NCI-H1092 treated with DMSO at 0.1 percent for 48 hours (cell line): ENCODE measurements at regions not wholly inside any gene's neighbourhood (a gene's known extent, or its start where the extent isn't known, plus 50 kb on each side); places are given as distances from the start of the nearest gene placed in this dataset.
"Not testable (repeated sequence)": the region's sequence is repeated elsewhere in the genome, so short reads cannot be mapped to it uniquely, and the experiment has no call there.

Experiments used
- DNase-seq: peaks from one replicate; lab custom pipeline; 2025; lab: John Stamatoyannopoulos, UW

DNA sequence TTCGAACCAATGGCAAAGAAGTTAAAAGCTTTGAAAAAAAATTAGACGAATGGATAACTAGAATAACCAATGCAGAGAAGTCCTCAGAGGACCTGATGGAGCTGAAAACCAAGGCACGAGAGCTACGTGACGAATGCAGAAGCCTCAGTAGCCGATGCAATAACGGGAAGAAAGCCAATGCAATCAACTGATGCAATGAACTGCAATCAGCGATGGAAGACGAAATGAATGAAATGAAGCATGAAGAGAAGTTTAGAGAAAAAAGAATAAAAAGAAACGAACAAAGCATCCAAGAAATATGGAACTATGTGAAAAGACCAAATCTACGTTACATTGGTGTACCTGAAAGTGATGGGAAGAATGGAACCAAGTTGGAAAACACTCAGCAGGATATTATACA is 52.6 kb upstream of the MRPS30 start:
- not testable (repeated sequence) for DNase-seq

DNA sequence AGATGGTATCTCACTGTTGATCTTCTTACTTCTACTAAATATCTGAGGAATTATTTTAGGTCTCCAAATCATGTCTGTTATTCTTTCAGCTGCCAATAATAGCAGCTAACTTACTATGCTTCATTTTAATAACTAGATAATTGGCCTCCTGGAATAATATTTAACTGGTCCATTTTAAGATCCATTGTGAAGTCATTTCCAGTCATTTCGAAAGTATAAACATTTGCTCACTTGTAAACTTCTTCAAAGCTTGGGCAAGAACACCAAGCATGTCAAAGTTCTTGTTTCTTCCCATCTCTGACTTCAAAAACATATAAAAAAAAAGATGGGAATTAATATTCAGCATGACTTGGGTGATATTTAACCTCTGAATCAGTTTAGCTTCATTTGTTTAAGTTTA is 61.4 kb upstream of the MRPS30 start:
- no peak for DNase-seq

DNA sequence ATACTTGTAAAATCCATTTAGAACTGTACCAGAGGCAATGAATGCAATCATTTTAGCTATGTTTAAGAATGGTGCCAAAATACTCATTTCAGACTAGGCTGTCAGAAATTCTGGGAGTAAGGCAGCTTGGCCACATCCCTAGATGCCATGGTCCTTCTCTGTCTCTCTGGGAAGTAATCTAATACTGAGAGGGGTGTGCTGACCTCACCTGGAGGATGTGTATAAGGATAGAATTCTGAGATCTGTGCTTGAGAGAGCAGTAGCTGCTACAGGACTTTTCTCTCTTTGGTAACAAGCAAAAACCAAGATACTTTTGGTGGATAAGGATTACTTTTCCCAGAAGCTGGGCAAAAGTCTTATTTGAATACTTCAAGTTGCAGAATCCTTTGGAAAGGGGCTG is 68.1 kb upstream of the MRPS30 start:
- DNase-seq, result no peak

DNA sequence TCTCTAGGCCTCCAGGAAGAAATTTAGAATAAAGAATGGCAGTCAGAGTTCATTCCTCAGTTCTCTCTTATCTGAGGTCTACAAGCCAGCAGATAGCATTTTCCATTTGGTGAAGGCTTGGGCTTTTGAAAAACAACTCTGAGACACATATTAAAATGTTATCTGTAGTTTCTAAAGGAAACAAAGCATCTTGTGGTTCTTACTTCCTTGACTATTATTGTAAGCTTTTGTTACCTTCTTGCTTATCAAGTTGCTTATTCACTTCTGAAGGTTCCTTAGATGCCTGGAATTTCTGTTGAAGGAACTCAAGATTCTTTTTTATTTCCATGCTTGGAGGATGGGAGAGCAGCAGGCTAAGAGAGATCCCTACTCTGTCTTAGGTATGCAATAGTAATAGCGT is 79.2 kb upstream of the MRPS30 start:
- DNase-seq, result no peak

DNA sequence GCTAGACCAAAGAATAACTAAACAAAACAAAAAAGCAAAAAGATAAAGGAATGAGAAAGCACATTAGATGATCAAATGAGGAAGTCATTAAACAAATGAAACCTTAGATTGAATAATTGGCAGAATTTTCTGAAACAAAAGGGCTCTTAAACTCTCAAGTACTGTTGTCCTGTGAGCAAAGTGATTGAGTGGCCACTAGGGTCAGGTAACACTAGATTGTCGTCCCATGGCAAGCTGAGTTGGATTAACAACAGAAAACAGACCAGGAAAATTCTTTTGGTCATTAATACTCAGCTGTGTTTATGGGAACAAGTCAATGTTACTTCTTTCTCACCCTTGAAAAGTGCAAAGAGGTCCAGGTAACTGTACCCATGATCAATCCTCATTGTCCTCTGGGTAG is 81.6 kb upstream of the MRPS30 start:
- no peak for DNase-seq

DNA sequence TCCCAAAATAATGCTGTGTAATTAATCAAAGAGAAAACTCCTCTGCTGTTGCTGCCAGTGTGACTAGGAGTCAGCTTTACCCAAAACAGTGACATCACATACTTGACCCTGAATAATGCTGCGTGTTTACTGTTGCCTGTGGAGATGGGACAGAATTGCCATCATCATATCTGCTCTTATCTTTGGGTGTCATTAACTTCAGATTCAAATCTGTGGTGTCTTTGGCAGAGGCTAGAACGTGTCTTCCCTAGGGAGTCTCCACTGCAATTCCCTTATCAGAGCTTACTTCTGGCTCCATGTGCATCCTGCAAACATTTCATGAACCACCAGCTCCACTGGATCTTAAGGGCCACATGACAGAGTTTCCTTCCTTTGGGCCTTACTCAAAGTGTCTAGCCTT is 88.9 kb upstream of the MRPS30 start:
- DNase-seq, result no peak

- DNase-seq, result no peak
Observed at GRCh38 chr5:44714871-44715561, 93.7 kb upstream of the MRPS30 start.

DNA sequence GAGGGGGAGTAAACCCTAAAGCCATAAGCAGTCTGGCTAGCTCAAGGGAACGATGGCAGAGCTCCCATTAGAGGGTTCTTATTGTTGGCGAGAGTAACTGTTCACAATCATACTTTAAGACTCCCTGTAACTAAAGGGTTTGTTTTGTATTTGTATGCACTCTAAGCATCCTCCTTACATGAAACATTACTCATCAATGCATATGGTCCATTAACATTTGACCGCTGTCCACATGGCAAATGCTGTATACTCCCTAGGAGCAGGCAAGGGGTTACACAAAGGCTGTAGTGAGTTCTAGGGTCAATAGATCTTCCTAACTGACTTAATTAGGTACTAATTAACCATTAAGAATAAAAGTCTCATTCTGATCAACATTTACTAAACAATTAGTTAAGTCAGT is 95.3 kb upstream of the MRPS30 start:
- DNase-seq, result no peak

DNA sequence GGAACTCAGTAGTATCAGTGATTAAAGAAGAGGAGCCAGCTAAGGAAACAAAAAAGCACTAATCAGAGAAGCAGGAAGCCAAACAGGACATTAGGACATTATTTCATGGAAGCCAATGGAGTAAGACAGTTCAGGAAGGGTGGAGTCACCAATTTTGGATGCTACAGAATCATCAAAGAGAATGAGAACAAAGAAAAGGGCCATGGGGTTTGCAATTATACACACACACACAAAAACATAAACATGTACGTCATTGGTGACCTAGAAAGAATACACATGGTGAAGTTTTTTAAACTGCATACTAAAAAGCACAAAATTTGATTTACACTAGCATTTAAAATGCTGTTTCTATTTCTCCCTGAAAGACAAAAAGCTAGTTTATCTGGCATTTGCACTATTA is 96.8 kb upstream of the MRPS30 start:
- no peak for DNase-seq

DNA sequence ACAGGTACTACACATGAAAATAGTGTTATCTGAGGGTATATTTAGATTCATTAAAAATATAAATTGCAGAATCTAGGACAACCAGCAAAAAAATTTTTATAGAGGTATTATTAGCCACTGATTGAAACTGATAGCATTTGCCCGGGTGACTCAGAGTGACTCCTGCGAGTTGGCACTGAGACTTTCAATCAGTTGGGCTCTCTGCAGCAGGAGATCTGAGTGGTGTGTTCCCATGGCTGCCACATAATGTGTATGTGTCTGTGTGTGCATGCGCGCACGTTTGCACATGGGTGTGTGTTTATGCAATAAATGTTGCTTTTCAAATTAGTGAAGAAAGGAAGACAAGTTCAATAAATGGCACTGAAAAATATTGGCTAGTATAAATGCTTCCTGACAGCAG is 100.1 kb upstream of the MRPS30 start:
- no peak for DNase-seq

DNA sequence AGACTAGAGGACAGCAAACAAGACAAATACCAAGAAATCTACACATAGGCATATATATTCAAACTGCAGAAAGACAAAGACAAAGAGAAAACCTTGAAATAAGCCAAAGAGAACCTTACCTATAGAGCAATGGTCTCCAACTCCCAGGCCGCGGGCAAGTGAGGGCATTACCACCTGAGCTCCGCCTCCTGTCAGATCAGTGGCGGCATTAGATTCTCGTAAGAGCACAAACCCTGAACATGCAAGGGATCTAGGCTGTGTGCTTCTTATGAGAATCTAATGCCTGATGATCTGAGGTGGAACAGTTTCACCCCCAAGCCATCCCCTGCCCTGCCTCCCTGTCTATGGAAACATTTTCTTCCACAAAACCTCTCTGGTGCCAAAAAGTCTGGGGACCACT is 101.0 kb upstream of the MRPS30 start:
- no peak for DNase-seq

GRCh38 chr5:44697025-44697424 is 111.7 kb upstream of the MRPS30 start:
- DNase-seq, result no peak

- no peak for DNase-seq
Observed at GRCh38 chr5:44695259-44695658, 113.5 kb upstream of the MRPS30 start.

DNA sequence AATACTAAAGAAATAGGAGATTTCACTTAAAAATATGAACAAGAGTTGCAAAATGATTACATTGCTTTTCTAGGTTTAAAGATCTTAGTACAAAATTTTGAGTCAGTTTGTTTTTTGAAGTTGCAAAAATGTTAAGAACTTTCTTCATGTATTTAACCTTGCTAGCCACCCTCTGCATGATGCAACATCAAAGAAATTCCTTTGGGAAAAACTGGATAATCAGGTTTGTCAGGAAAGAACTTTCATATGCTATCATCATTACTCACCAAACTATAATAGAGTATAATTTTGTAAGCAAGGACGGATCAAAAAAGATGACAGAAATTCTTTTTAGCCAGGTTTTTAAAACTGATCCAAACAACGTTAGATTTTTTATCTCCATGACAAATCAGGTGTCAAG is 116.9 kb upstream of the MRPS30 start:
- no peak for DNase-seq

- DNase-seq, result no peak
Observed at GRCh38 chr5:44681906-44682305, 126.8 kb upstream of the MRPS30 start.

- DNase-seq, result no peak
Observed at GRCh38 chr5:44679214-44679613, 129.5 kb upstream of the MRPS30 start.

- no peak for DNase-seq
Observed at GRCh38 chr5:44675296-44675695, 133.5 kb upstream of the MRPS30 start.

DNA sequence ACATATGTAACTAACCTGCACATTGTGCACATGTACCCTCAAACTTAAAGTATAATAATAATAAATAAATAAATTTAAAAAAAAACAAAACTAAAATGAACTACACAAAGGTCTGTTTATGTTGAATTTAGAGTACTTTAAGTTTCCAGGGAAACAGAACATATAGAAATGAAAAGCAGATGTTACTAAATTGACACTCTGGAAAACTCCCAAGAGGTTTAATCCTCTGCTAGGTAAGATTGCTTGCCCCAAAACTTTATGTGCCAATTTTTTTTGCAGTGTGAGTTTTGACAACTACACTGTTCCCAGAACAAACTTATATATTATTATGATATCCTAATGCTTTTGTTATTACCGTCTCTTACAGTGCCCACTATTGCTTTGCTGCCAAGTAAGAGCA is 134.3 kb upstream of the MRPS30 start:
- DNase-seq, result no peak

DNA sequence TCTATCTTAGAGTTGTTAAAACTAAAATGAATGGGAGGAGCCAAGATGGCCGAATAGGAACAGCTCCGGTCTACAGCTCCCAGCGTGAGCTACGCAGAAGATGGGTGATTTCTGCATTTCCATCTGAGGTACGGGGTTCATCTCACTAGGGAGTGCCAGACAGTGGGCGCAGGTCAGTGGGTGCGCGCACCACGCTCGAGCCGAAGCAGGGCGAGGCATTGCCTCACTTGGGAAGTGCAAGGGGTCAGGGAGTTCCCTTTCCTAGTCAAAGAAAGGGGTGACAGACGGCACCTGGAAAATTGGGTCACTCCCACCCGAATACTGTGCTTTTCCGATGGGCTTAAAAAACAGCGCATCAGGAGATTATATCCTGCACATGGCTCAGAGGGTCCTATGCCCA is 140.3 kb upstream of the MRPS30 start:
- DNase-seq, result not testable (repeated sequence)

- DNase-seq, result no peak
Observed at GRCh38 chr5:44665101-44665701, 143.5 kb upstream of the MRPS30 start.

- DNase-seq, result no peak
Observed at GRCh38 chr5:44664711-44665100, 144.0 kb upstream of the MRPS30 start.

GRCh38 chr5:44663991-44664710 is 144.6 kb upstream of the MRPS30 start:
- DNase-seq, result no peak

- DNase-seq, result no peak
Observed at GRCh38 chr5:44661851-44662250, 146.9 kb upstream of the MRPS30 start.

GRCh38 chr5:44660251-44660650 is 148.5 kb upstream of the MRPS30 start:
- no peak for DNase-seq
